Right lobe of liver (tissue), 4 donors: ENCODE measurements at regions not wholly inside any gene's neighbourhood (a gene's known extent, or its start where the extent isn't known, plus 50 kb on each side); places are given as distances from the start of the nearest gene placed in this dataset.

Experiments used
- POLR2A ChIP-seq: fragments of 450-650 bp; IDR thresholded peaks from one replicate; pipeline ENCODE4 v1.6.1; 2017; ENCODE audit warnings: antibody characterized with exemption, mild to moderate bottlenecking
- TF ChIP-seq, protein P1 (sequence below), 4 donors: fragments of 200-600 bp in 3 of 4; fragments of 450-650 bp in 1 of 4; IDR thresholded peaks; one replicate each; pipeline versions ENCODE4 v1.5.1 to v1.8.0; 2016 to 2022; ENCODE audit warnings: antibody characterized with exemption in 4 of 4, mild to moderate bottlenecking in 2 of 4
- donor health status: DM: no; HTN: no; CAD: no.
- donor health status: DM: no; HTN: no; CAD: no.
- donor health status: DM: no; HTN: yes; CAD: no.

DNA sequence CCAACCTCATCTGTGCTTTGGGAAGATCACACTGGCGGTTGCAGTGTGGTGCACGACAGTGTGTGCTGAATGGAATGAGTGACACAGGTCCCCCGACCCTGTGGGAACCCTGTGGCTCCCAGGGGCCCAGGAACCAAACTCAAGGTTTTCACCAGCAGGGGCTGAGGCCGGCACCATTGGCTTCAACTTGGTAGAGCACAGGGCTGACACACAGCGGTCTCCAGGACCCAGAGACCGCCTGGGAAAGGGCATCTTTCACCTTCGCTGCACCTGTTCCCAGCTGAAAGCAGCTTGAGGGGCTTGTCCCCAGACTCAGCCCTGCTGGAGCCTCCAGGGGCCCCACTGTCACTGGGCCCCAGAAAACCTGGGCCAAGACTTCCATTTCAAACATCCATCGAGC is 59.0 kb upstream of the ODC1 start:
- TF ChIP-seq, protein P1, sequence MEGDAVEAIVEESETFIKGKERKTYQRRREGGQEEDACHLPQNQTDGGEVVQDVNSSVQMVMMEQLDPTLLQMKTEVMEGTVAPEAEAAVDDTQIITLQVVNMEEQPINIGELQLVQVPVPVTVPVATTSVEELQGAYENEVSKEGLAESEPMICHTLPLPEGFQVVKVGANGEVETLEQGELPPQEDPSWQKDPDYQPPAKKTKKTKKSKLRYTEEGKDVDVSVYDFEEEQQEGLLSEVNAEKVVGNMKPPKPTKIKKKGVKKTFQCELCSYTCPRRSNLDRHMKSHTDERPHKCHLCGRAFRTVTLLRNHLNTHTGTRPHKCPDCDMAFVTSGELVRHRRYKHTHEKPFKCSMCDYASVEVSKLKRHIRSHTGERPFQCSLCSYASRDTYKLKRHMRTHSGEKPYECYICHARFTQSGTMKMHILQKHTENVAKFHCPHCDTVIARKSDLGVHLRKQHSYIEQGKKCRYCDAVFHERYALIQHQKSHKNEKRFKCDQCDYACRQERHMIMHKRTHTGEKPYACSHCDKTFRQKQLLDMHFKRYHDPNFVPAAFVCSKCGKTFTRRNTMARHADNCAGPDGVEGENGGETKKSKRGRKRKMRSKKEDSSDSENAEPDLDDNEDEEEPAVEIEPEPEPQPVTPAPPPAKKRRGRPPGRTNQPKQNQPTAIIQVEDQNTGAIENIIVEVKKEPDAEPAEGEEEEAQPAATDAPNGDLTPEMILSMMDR (IDR thresholded peaks at IDR 0.05): no peak
- no peak for TF ChIP-seq POLR2A
